Caco-2 (cell line): ENCODE measurements at regions not wholly inside any gene's neighbourhood (a gene's known extent, or its start where the extent isn't known, plus 50 kb on each side); places are given as distances from the start of the nearest gene placed in this dataset.

ENCODE experiments used
- BruUV-seq: library from RNA; stranded (reverse); fragments of 400-500 nt; replicated peaks from 2 replicates; lab custom pipeline; 2021; lab: Mats Ljungman, UMichigan
- CTCF ChIA-PET: fragments of 300-600 bp; sonication (Branson Sonifier 250); formaldehyde crosslinking; loops from one replicate; lab custom pipeline; 2022; ENCODE audit warnings: antibody characterized with exemption; lab: Charles Lee
- POLR2A ChIA-PET: fragments of 300-600 bp; sonication (Branson Sonifier 250); formaldehyde crosslinking; loops from one replicate; lab custom pipeline; 2022; ENCODE audit warnings: antibody characterized with exemption; lab: Charles Lee
- DNase-seq, 2 experiments: peaks; one replicate each; pipeline versions ENCODE4 v3.0.0 to v3.0.0-alpha.2; 2020 to 2022
- H3K27me3 ChIP-seq: replicated peaks from 2 replicates; pipeline ENCODE4 v1.6.0; 2011; ENCODE audit warnings: low read length; ENCODE audit not compliant: control insufficient read depth, insufficient read depth
- H3K36me3 ChIP-seq: 2 replicates; pipeline ENCODE4 v1.5.1; 2011; ENCODE audit warnings: low read length; ENCODE audit not compliant: control insufficient read depth, insufficient read depth
- H3K4me1 ChIP-seq: fragments of 250-450 bp; sonication (Bioruptor Pico); 2 replicates; pipeline ENCODE4 v1.5.1; 2020; ENCODE audit warnings: mild to moderate bottlenecking
- H3K4me3 ChIP-seq: 2 replicates; pipeline ENCODE4 v1.5.1; 2011; ENCODE audit warnings: low read depth, mild to moderate bottlenecking, control low read depth, low read length
- H3K9me3 ChIP-seq: fragments of 250-450 bp; sonication (Bioruptor Pico); 2 replicates; pipeline ENCODE4 v1.5.1; 2020; ENCODE audit warnings: mild to moderate bottlenecking, moderate library complexity
- H3K27ac Mint-ChIP-seq: one replicate; pipeline ENCODE4 v1.8.0; 2022; ENCODE audit warnings: mixed read lengths; ENCODE audit not compliant: unreplicated experiment
- H3K27me3 Mint-ChIP-seq: one replicate; pipeline ENCODE4 v1.8.0; 2022; ENCODE audit warnings: mixed read lengths; ENCODE audit not compliant: insufficient read depth, unreplicated experiment
- H3K36me3 Mint-ChIP-seq: one replicate; pipeline ENCODE4 v1.8.0; 2022; ENCODE audit warnings: mild to moderate bottlenecking, mixed read lengths; ENCODE audit not compliant: insufficient read depth, unreplicated experiment
- H3K4me1 Mint-ChIP-seq: one replicate; pipeline ENCODE4 v1.8.0; 2022; ENCODE audit warnings: low read depth, mixed read lengths; ENCODE audit not compliant: unreplicated experiment
- H3K4me3 Mint-ChIP-seq: one replicate; pipeline ENCODE4 v1.8.0; 2022; ENCODE audit warnings: mild to moderate bottlenecking, moderate library complexity, mixed read lengths; ENCODE audit not compliant: unreplicated experiment
- H3K9me3 Mint-ChIP-seq: one replicate; pipeline ENCODE4 v1.8.0; 2022; ENCODE audit warnings: mixed read lengths; ENCODE audit not compliant: unreplicated experiment
- intact Hi-C: fragments of 100-400 bp; cut with micrococcal nuclease; formaldehyde crosslinking; loops from one replicate; pipeline ENCODE4 v1.10.0; 2022; ENCODE audit not compliant: unreplicated experiment
- TF ChIP-seq, protein P1 (sequence below), 2 experiments: fragments of 200-600 bp in 1 of 2; IDR thresholded peaks; 1 replicate in 1 of 2; 2 replicates in 1 of 2; pipeline versions ENCODE4 v1.5.1 to v1.8.0; 2011 to 2022; ENCODE audit warnings: antibody characterized with exemption in 1 of 2, control low read depth in 1 of 2, inconsistent platforms in 1 of 2, low read depth in 1 of 2, low read length in 1 of 2, mild to moderate bottlenecking in 1 of 2, moderate library complexity in 1 of 2; ENCODE audit not compliant: insufficient read depth in 1 of 2, severe bottlenecking in 1 of 2, unreplicated experiment in 1 of 2

DNA sequence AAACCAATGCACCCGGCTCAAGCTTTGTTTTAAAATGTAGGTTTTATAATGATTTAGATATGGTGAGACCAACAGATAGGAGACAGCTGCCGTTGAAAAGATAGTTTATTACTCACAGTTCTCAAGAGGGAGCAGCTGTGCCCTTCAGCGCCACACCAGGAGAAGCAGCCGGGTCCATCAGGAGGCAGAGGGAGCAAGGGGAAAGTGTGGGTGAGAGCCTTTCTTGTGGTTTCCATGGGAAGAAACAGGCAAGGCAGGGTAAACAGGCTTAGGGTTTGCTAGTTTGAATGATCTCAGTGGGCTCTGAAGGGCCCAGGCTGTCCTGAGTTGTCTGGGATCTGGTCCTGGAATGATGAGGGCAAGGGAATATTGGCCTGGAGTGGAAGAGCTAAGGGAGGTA, 117.7 kb upstream of the PLCB4 start:
- ChIA-PET POLR2A (no interaction called here), CTCF (no interaction called here)
- Histone ChIP-seq H3K9me3 (no peaks in the 10 kb centered on the region), H3K4me3 (no peak overlapping the region), H3K27me3 (no peaks in the 10 kb centered on the region), H3K36me3 (no peaks in the 10 kb centered on the region), H3K4me1 (no peaks in the 10 kb centered on the region)
- TF ChIP-seq, protein P1, sequence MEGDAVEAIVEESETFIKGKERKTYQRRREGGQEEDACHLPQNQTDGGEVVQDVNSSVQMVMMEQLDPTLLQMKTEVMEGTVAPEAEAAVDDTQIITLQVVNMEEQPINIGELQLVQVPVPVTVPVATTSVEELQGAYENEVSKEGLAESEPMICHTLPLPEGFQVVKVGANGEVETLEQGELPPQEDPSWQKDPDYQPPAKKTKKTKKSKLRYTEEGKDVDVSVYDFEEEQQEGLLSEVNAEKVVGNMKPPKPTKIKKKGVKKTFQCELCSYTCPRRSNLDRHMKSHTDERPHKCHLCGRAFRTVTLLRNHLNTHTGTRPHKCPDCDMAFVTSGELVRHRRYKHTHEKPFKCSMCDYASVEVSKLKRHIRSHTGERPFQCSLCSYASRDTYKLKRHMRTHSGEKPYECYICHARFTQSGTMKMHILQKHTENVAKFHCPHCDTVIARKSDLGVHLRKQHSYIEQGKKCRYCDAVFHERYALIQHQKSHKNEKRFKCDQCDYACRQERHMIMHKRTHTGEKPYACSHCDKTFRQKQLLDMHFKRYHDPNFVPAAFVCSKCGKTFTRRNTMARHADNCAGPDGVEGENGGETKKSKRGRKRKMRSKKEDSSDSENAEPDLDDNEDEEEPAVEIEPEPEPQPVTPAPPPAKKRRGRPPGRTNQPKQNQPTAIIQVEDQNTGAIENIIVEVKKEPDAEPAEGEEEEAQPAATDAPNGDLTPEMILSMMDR (IDR thresholded peaks at IDR 0.05; ENCODE audit: insufficient read depth in 1 of 2, low read depth in 1 of 2, low read length in 1 of 2, severe bottlenecking in 1 of 2, unreplicated experiment in 1 of 2): no peak
- intact Hi-C loops: no loop called here
- Mint-ChIP-seq H3K36me3 (no peaks in the 10 kb centered on the region), H3K27ac (no peak overlapping the region), H3K27me3 (peaks cover 12% of the 10 kb centered on the region), H3K4me3 (no peak overlapping the region), H3K9me3 (no peaks in the 10 kb centered on the region), H3K4me1 (no peaks in the 10 kb centered on the region)
- DNase-seq: no peak
- BruUV-seq: no TSS peak

DNA sequence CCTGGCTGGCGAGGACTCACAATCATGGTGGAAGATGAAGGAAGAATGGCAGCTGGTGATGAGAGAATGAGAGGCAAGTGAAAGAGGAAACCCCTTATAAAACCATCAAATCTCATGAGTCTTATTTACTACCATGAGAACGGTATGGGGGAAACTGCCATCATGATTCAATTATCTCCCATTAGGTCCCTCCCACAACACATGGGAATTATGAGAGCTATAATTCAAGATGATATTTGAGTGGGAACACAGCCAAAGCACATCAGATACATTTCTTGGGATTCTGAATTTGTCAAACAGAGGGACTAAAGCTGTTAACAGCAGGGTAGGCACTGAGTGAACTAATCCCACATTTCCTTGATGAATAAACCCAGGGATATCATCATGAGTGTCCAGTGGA, 116.2 kb upstream of the PLCB4 start:
- BruUV-seq: no TSS peak
- Mint-ChIP-seq H3K27ac (no peak overlapping the region), H3K9me3 (no peaks in the 10 kb centered on the region), H3K4me3 (no peak overlapping the region), H3K36me3 (no peaks in the 10 kb centered on the region), H3K4me1 (no peaks in the 10 kb centered on the region), H3K27me3 (peaks cover 5% of the 10 kb centered on the region)
- Histone ChIP-seq H3K27me3 (no peaks in the 10 kb centered on the region), H3K9me3 (no peaks in the 10 kb centered on the region), H3K4me3 (no peak overlapping the region), H3K36me3 (no peaks in the 10 kb centered on the region), H3K4me1 (no peaks in the 10 kb centered on the region)
- intact Hi-C loops: no loop called here
- POLR2A ChIA-PET: no interaction called here
- TF ChIP-seq, protein P1 (IDR thresholded peaks at IDR 0.05; ENCODE audit: insufficient read depth in 1 of 2, low read depth in 1 of 2, low read length in 1 of 2, severe bottlenecking in 1 of 2, unreplicated experiment in 1 of 2): no peak
- DNase-seq: no peak
- CTCF ChIA-PET: no interaction called here

DNA sequence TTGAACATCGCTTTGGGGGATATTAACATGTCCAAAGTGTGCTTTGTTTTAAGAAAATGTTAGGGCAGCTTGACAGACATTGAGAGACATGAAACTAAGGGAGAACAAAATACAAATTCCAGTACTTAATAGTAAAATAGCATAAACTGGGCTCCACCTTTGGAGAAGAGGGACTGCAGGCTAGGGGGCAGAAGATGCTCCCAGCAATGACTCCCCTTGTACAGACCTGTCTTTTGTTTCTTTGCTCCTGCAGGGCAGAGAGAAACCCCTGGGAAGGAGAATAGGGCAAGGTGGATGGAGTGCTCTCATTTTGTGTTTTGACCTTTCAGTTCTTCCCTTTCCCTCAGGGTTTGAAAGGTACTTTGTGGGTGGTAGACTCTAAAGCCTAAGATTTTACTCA, 115.6 kb upstream of the PLCB4 start:
- POLR2A ChIA-PET: no interaction called here
- H3K4me3 Mint-ChIP-seq: no peak overlapping the region
- Histone ChIP-seq H3K27me3 (no peaks in the 10 kb centered on the region), H3K4me1 (no peaks in the 10 kb centered on the region), H3K4me3 (no peak overlapping the region), H3K9me3 (no peaks in the 10 kb centered on the region), H3K36me3 (no peaks in the 10 kb centered on the region)
- BruUV-seq: no TSS peak
- intact Hi-C loops: no loop called here
- peaks cover 5% of the 10 kb centered on the region for H3K27me3 Mint-ChIP-seq
- H3K36me3 Mint-ChIP-seq: no peaks in the 10 kb centered on the region
- DNase-seq: no peak
- H3K9me3 Mint-ChIP-seq: no peaks in the 10 kb centered on the region
- TF ChIP-seq, protein P1 (IDR thresholded peaks at IDR 0.05; ENCODE audit: insufficient read depth in 1 of 2, low read depth in 1 of 2, low read length in 1 of 2, severe bottlenecking in 1 of 2, unreplicated experiment in 1 of 2): no peak
- H3K27ac Mint-ChIP-seq: no peak overlapping the region
- no peaks in the 10 kb centered on the region for H3K4me1 Mint-ChIP-seq
- CTCF ChIA-PET: no interaction called here
